HepG2 (cell line): ENCODE measurements at regions not wholly inside any gene's neighbourhood (a gene's known extent, or its start where the extent isn't known, plus 50 kb on each side); places are given as distances from the start of the nearest gene placed in this dataset.

Experiments used
- EZH2 ChIP-seq: conservative IDR thresholded peaks from 2 replicates; pipeline ENCODE4 v1.6.1; 2012; ENCODE audit warnings: mild to moderate bottlenecking, low read depth, low read length, moderate library complexity
- FOXK1 ChIP-seq: sonication (generic); formaldehyde crosslinking; IDR thresholded peaks from 2 replicates; pipeline ENCODE4 v1.4.0; 2020; ENCODE audit warnings: low read depth, missing genetic modification reagents, borderline replicate concordance
- POLR2A ChIP-seq, 2 experiments: IDR thresholded peaks; 2 replicates each; pipeline ENCODE4 v1.6.1; 2011; ENCODE audit warnings: low read depth in 2 of 2, low read length in 2 of 2, mild to moderate bottlenecking in 1 of 2, moderate library complexity in 1 of 2; ENCODE audit not compliant: insufficient read depth in 1 of 2

DNA sequence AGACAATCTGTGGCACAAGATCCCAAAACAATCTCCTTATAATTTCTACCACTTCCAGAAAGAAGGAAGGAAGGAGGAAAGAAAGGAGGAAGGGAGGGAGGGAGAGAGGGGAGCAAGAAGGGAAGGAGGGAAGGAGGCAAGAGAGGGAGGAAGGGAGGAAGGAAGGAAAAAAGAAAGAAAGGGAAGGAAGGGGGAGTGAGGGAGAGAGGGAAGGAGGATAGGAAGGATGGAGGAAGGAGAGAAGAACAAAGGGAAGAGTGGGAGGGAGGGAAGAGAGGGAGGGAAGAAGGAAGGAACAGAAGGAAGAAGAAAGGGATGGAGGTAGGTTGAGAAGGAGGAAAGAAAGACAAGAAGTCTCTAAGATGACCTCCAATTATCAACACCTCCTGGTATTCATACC, 185.5 kb upstream of the NFE2L3 start:
- no peak for TF ChIP-seq POLR2A (IDR thresholded peaks at IDR 0.05; ENCODE audit: insufficient read depth in 1 of 2, low read depth in 2 of 2, low read length in 2 of 2)
- no peak for TF ChIP-seq FOXK1 (CRISPR knock-in tag)
- TF ChIP-seq EZH2, result no peak
